ENCODE measurements at regions not wholly inside any gene's neighbourhood (a gene's known extent, or its start where the extent isn't known, plus 50 kb on each side); places are given as distances from the start of the nearest gene placed in this dataset.
"Not testable (repeated sequence)": the region's sequence is repeated elsewhere in the genome, so short reads cannot be mapped to it uniquely, and the experiment has no call there.

DNA sequence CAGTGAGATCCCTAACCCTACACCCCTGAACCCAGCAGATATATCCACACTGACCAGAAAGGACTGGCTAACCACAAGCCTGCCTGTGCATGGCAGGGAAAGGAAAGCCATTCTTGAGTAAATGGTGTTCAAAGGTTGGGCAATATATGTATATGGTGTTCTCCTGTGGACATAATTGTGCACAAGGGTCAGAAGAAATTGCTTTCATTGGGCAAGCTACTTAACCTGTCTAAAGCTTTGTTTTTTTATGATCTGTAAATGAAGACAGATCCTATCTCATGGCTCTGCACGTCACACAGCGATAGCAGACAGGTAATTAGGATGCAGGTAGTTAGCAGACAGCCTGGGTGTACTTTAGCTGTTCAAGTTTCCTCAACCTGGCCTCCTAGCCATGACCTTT lies 263.5 kb upstream of the PLGLB2 start:
- TF ChIP-seq, protein P1, sequence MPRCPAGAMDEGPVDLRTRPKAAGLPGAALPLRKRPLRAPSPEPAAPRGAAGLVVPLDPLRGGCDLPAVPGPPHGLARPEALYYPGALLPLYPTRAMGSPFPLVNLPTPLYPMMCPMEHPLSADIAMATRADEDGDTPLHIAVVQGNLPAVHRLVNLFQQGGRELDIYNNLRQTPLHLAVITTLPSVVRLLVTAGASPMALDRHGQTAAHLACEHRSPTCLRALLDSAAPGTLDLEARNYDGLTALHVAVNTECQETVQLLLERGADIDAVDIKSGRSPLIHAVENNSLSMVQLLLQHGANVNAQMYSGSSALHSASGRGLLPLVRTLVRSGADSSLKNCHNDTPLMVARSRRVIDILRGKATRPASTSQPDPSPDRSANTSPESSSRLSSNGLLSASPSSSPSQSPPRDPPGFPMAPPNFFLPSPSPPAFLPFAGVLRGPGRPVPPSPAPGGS (IDR thresholded peaks at IDR 0.05), result not testable (repeated sequence)
- TF ChIP-seq, protein P2, sequence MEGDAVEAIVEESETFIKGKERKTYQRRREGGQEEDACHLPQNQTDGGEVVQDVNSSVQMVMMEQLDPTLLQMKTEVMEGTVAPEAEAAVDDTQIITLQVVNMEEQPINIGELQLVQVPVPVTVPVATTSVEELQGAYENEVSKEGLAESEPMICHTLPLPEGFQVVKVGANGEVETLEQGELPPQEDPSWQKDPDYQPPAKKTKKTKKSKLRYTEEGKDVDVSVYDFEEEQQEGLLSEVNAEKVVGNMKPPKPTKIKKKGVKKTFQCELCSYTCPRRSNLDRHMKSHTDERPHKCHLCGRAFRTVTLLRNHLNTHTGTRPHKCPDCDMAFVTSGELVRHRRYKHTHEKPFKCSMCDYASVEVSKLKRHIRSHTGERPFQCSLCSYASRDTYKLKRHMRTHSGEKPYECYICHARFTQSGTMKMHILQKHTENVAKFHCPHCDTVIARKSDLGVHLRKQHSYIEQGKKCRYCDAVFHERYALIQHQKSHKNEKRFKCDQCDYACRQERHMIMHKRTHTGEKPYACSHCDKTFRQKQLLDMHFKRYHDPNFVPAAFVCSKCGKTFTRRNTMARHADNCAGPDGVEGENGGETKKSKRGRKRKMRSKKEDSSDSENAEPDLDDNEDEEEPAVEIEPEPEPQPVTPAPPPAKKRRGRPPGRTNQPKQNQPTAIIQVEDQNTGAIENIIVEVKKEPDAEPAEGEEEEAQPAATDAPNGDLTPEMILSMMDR (IDR thresholded peaks at IDR 0.05), result not testable (repeated sequence)
- not testable (repeated sequence) for TF ChIP-seq RAD21 (conservative IDR thresholded peaks at IDR 0.05 in 1 of 2, IDR thresholded peaks at IDR 0.05 in 1 of 2); NR3C1 (IDR thresholded peaks at IDR 0.05); EHMT2 (IDR thresholded peaks at IDR 0.05; ENCODE audit: low read depth)
- TF ChIP-seq, protein P3, sequence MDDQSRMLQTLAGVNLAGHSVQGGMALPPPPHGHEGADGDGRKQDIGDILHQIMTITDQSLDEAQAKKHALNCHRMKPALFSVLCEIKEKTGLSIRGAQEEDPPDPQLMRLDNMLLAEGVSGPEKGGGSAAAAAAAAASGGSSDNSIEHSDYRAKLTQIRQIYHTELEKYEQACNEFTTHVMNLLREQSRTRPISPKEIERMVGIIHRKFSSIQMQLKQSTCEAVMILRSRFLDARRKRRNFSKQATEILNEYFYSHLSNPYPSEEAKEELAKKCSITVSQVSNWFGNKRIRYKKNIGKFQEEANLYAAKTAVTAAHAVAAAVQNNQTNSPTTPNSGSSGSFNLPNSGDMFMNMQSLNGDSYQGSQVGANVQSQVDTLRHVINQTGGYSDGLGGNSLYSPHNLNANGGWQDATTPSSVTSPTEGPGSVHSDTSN (IDR thresholded peaks at IDR 0.05), result not testable (repeated sequence)
